KMS-11 (cell line): ENCODE measurements at regions not wholly inside any gene's neighbourhood (a gene's known extent, or its start where the extent isn't known, plus 50 kb on each side); places are given as distances from the start of the nearest gene placed in this dataset.

ENCODE experiments used
- H2AFZ ChIP-seq: fragments of 200-600 bp; sonication (generic); 2 replicates; pipeline ENCODE4 v1.6.1; 2016; ENCODE audit warnings: antibody characterized with exemption, mixed run types, low read depth
- H3K27ac ChIP-seq: fragments of 200-600 bp; sonication (generic); 2 replicates; pipeline ENCODE4 v1.6.1; 2016; ENCODE audit warnings: mild to moderate bottlenecking, mixed run types
- H3K27me3 ChIP-seq: fragments of 200-600 bp; sonication (generic); 2 replicates; pipeline ENCODE4 v1.6.1; 2017; ENCODE audit warnings: mild to moderate bottlenecking, low read depth, mixed run types, moderate library complexity; ENCODE audit not compliant: insufficient read depth
- H3K36me3 ChIP-seq: fragments of 200-600 bp; sonication (generic); 2 replicates; pipeline ENCODE4 v1.6.1; 2017; ENCODE audit warnings: mild to moderate bottlenecking, mixed run types; ENCODE audit not compliant: insufficient read depth
- H3K4me1 ChIP-seq: fragments of 200-600 bp; sonication (generic); 2 replicates; pipeline ENCODE4 v1.6.1; 2016; ENCODE audit warnings: mild to moderate bottlenecking, low read depth, mixed run types; ENCODE audit not compliant: poor library complexity, severe bottlenecking
- H3K4me2 ChIP-seq: fragments of 200-600 bp; sonication (generic); 2 replicates; pipeline ENCODE4 v1.7.0; 2016; ENCODE audit warnings: mild to moderate bottlenecking, mixed run types
- H3K4me3 ChIP-seq: fragments of 200-600 bp; sonication (generic); IDR thresholded peaks from 2 replicates; pipeline ENCODE4 v1.6.1; 2017; ENCODE audit warnings: low read depth, low read length, mixed read lengths; ENCODE audit not compliant: insufficient read depth
- H3K79me2 ChIP-seq: fragments of 200-600 bp; sonication (generic); 2 replicates; pipeline ENCODE4 v1.6.1; 2016; ENCODE audit warnings: low read depth, mixed run types; ENCODE audit not compliant: insufficient read depth
- H3K9ac ChIP-seq: fragments of 200-600 bp; sonication (generic); 2 replicates; pipeline ENCODE4 v1.6.1; 2016; ENCODE audit warnings: mild to moderate bottlenecking, mixed run types
- H4K20me1 ChIP-seq: fragments of 200-600 bp; sonication (generic); 2 replicates; pipeline ENCODE4 v1.6.1; 2016; ENCODE audit warnings: mild to moderate bottlenecking, mixed run types; ENCODE audit not compliant: insufficient read depth
- TF ChIP-seq, protein P1 (sequence below): fragments of 200-600 bp; sonication (generic); conservative IDR thresholded peaks from 2 replicates; pipeline ENCODE4 v1.6.1; 2017; ENCODE audit warnings: low read depth, mild to moderate bottlenecking, antibody characterized with exemption, low read length, moderate library complexity, mixed read lengths

DNA sequence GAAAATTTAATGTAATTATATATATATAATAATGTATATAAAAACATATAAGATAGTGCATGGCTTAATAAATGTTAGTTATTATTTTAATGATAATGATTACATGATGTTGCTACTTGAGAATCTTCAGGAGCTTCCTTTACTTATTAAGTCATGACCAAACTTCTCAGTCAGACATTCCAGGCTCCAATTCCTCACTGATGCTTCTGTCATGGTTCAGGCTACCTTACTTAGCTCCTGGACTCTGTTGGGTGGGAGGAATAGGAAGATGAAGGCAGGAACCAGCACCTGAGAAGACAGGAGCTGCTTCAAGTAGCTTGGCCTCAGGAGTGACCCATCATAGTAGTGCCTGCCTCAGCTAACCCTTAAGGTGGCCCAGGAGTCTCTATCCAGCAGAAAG lies 55.0 kb upstream of the EEPD1 start:
- Histone ChIP-seq H3K27me3 (no peaks in the 10 kb centered on the region), H3K79me2 (no peaks in the 10 kb centered on the region), H3K4me1 (no peaks in the 10 kb centered on the region), H4K20me1 (no peaks in the 10 kb centered on the region), H3K27ac (no peak overlapping the region), H3K4me2 (no peak overlapping the region), H3K36me3 (no peaks in the 10 kb centered on the region), H3K9ac (no peak overlapping the region), H3K4me3 (no peak overlapping the region), H2AFZ (no peak overlapping the region)
- TF ChIP-seq, protein P1, sequence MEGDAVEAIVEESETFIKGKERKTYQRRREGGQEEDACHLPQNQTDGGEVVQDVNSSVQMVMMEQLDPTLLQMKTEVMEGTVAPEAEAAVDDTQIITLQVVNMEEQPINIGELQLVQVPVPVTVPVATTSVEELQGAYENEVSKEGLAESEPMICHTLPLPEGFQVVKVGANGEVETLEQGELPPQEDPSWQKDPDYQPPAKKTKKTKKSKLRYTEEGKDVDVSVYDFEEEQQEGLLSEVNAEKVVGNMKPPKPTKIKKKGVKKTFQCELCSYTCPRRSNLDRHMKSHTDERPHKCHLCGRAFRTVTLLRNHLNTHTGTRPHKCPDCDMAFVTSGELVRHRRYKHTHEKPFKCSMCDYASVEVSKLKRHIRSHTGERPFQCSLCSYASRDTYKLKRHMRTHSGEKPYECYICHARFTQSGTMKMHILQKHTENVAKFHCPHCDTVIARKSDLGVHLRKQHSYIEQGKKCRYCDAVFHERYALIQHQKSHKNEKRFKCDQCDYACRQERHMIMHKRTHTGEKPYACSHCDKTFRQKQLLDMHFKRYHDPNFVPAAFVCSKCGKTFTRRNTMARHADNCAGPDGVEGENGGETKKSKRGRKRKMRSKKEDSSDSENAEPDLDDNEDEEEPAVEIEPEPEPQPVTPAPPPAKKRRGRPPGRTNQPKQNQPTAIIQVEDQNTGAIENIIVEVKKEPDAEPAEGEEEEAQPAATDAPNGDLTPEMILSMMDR: no peak

DNA sequence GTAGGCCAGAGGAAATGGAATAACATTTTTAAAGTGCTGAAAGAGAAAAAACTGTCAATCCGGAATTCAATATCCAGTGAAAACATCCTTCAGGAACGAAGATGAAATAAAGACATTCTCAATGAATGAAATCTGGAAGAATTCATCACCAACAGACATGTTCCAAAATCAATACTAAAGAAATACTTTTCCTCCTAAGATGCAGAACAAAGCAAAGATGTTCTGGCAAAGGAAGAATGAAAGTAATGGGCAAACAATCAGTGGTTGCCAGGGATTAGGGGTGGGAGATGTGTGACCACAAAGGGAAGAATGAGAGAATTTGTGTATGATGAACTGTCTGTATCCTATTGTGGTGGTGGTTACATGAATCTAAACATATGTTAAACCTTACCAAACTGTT lies 52.8 kb upstream of the EEPD1 start:
- TF ChIP-seq, protein P1: no peak
- H3K4me3 ChIP-seq: no peak overlapping the region
- no peaks in the 10 kb centered on the region for H3K36me3 ChIP-seq
- H3K9ac ChIP-seq: no peak overlapping the region
- no peaks in the 10 kb centered on the region for H3K27me3 ChIP-seq
- no peaks in the 10 kb centered on the region for H4K20me1 ChIP-seq
- H3K4me1 ChIP-seq: no peaks in the 10 kb centered on the region
- no peak overlapping the region for H3K27ac ChIP-seq
- no peak overlapping the region for H3K4me2 ChIP-seq
- no peak overlapping the region for H2AFZ ChIP-seq
- H3K79me2 ChIP-seq: no peaks in the 10 kb centered on the region

DNA sequence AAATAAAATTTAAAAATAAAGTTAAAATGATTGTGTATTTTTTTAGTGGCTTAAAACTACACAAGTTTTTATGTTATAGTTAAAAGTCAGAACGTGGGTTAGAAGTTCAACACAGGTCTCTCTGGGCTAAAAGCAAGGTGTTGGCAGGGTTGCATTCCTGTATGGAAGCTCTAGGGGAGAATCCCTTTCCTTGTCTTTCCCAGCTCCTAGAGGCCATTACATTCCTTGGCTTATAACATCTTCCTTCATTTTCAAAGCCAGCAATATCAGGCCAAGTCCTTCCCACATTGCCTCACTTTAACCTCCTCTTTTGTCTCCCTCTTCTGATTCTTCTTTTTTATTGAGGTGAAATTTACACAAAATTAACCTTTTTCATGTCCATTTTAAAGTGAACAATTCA lies 52.4 kb upstream of the EEPD1 start:
- H3K4me1 ChIP-seq: no peaks in the 10 kb centered on the region
- no peak overlapping the region for H3K9ac ChIP-seq
- H3K27ac ChIP-seq: no peak overlapping the region
- H3K27me3 ChIP-seq: no peaks in the 10 kb centered on the region
- H3K36me3 ChIP-seq: no peaks in the 10 kb centered on the region
- H3K79me2 ChIP-seq: no peaks in the 10 kb centered on the region
- H2AFZ ChIP-seq: no peak overlapping the region
- TF ChIP-seq, protein P1: no peak
- H3K4me3 ChIP-seq: no peak overlapping the region
- no peak overlapping the region for H3K4me2 ChIP-seq
- no peaks in the 10 kb centered on the region for H4K20me1 ChIP-seq
